Gastroesophageal sphincter (tissue), 4 donors: ENCODE measurements at regions not wholly inside any gene's neighbourhood (a gene's known extent, or its start where the extent isn't known, plus 50 kb on each side); places are given as distances from the start of the nearest gene placed in this dataset.

ENCODE experiments used
- ATAC-seq: fragments of 150-250 bp; one replicate; pipeline ENCODE4 v1.9.1; 2016; ENCODE audit warnings: mild to moderate bottlenecking, moderate library complexity
- H3K27ac ChIP-seq, 4 donors: fragments of 200-600 bp; sonication (generic) in 3 of 4; 1 replicate in 3 of 4; 2 replicates in 1 of 4; pipeline ENCODE4 v1.5.1; 2016 to 2019
- H3K27me3 ChIP-seq: fragments of 200-600 bp; sonication (generic); one replicate; pipeline ENCODE4 v1.5.1; 2019
- H3K36me3 ChIP-seq, 2 donors: fragments of 200-600 bp; sonication (generic); one replicate each; pipeline ENCODE4 v1.5.1; 2019; ENCODE audit warnings: control low read depth in 1 of 2
- H3K4me1 ChIP-seq, 3 donors: fragments of 200-600 bp; sonication (generic); 1 replicate in 2 of 3; 2 replicates in 1 of 3; pipeline ENCODE4 v1.5.1; 2016 to 2019; ENCODE audit warnings: control low read depth in 2 of 3
- H3K4me3 ChIP-seq, 2 donors: fragments of 200-600 bp; sonication (generic); one replicate each; pipeline ENCODE4 v1.5.1; 2019; ENCODE audit warnings: mild to moderate bottlenecking in 1 of 2, moderate library complexity in 1 of 2
- H3K9me3 ChIP-seq, 3 donors: fragments of 200-600 bp; sonication (generic); one replicate each; pipeline ENCODE4 v1.5.1; 2017 to 2019; ENCODE audit warnings: control low read depth in 2 of 3
- EP300 ChIP-seq: sonication (generic); formaldehyde crosslinking; IDR thresholded peaks from one replicate; pipeline ENCODE4 v1.6.1; 2017; ENCODE audit warnings: antibody characterized with exemption, mild to moderate bottlenecking
- POLR2A ChIP-seq, 2 donors: fragments of 450-650 bp; IDR thresholded peaks; one replicate each; pipeline ENCODE4 v1.6.1; 2017; ENCODE audit warnings: antibody characterized with exemption in 2 of 2, mild to moderate bottlenecking in 2 of 2, moderate library complexity in 1 of 2
- POLR2AphosphoS5 ChIP-seq: sonication (generic); formaldehyde crosslinking; IDR thresholded peaks from one replicate; pipeline ENCODE4 v1.6.1; 2017; ENCODE audit warnings: antibody characterized with exemption
- WGBS, 2 donors: methylation state at CpG; one replicate each; pipeline ENCODE4 v1.1.5; 2018; ENCODE audit warnings: low coverage in 1 of 2; 5-methylcytosine and 5-hydroxymethylcytosine counted together
- TF ChIP-seq, protein P1 (sequence below), 4 experiments: fragments of 200-600 bp in 2 of 4; fragments of 450-650 bp in 2 of 4; sonication (generic) in 1 of 4; IDR thresholded peaks; one replicate each; pipeline ENCODE4 v1.5.1; 2017 to 2019; ENCODE audit warnings: antibody characterized with exemption in 4 of 4, mild to moderate bottlenecking in 2 of 4, moderate library complexity in 2 of 4

DNA sequence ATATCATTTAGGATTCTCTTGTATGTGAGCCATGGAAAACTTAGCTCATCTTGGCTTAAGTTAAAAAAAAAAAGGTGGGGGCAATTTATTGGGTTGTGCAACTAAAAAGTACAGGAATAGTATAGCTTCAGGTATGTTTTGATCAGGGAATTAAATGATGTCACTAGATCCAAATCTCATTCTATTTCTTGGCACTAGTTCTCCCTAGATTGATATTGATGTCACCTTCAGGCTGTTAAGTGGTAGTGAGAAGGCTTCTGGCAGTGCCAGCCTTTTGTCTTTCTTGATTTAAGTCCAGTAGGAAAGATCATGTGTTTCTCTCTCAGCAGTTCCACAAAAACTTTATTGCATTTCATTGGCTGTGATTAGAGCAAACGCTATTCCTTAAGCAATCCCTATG is 65.0 kb upstream of the ZBED5 start:
- no peak overlapping the region for H3K4me3 ChIP-seq
- no peaks in the 10 kb centered on the region for H3K36me3 ChIP-seq
- 25 to 67% methylated on average over 1 of the region's 1 CpG for WGBS, 2 donors
- no peaks in the 10 kb centered on the region for H3K9me3 ChIP-seq
- TF ChIP-seq POLR2AphosphoS5 (no peak), EP300 (no peak), POLR2A (IDR thresholded peaks at IDR 0.05) (no peak)
- TF ChIP-seq, protein P1, sequence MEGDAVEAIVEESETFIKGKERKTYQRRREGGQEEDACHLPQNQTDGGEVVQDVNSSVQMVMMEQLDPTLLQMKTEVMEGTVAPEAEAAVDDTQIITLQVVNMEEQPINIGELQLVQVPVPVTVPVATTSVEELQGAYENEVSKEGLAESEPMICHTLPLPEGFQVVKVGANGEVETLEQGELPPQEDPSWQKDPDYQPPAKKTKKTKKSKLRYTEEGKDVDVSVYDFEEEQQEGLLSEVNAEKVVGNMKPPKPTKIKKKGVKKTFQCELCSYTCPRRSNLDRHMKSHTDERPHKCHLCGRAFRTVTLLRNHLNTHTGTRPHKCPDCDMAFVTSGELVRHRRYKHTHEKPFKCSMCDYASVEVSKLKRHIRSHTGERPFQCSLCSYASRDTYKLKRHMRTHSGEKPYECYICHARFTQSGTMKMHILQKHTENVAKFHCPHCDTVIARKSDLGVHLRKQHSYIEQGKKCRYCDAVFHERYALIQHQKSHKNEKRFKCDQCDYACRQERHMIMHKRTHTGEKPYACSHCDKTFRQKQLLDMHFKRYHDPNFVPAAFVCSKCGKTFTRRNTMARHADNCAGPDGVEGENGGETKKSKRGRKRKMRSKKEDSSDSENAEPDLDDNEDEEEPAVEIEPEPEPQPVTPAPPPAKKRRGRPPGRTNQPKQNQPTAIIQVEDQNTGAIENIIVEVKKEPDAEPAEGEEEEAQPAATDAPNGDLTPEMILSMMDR (IDR thresholded peaks at IDR 0.05): no peak
- H3K27ac ChIP-seq: no peak overlapping the region
- H3K27me3 ChIP-seq: no peaks in the 10 kb centered on the region
- ATAC-seq: no peak
- H3K4me1 ChIP-seq: peaks cover 0 to 12% (median 0%) of the 10 kb centered on the region in 3 donors

DNA sequence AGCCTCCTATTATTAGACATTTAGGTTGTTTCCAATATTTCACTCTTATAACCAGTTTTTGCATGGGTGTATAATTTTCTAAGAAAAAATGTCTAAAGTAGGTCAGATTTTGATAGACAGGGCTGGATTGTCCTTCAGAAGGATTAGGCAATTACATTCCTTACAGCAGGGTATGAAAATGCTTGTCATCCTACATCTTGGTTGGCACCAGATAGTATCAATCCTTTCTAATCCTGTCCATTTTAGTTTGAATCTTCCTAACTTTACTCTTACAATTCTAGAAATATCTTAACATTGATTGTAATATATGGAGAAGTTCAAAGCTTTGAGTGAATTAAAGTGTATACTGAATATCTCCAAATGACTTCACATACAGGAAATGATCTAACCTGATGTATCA is 63.0 kb upstream of the ZBED5 start:
- no peak for ATAC-seq
- Histone ChIP-seq H3K4me1 (no peaks in the 10 kb centered on the region), H3K36me3 (no peaks in the 10 kb centered on the region), H3K27me3 (no peaks in the 10 kb centered on the region), H3K4me3 (no peak overlapping the region), H3K27ac (no peak overlapping the region), H3K9me3 (no peaks in the 10 kb centered on the region)
- no peak for TF ChIP-seq EP300

GRCh38 chr11:10920205-10920604 is 62.4 kb upstream of the ZBED5 start:
- TF ChIP-seq POLR2AphosphoS5 (no peak), POLR2A (IDR thresholded peaks at IDR 0.05) (no peak), EP300 (no peak)
- TF ChIP-seq, protein P1 (IDR thresholded peaks at IDR 0.05): no peak
- 22 to 83% methylated on average over 1 of the region's 1 CpG for WGBS, 2 donors
- Histone ChIP-seq H3K36me3 (no peaks in the 10 kb centered on the region), H3K27ac (no peak overlapping the region), H3K9me3 (no peaks in the 10 kb centered on the region), H3K27me3 (no peaks in the 10 kb centered on the region), H3K4me3 (no peak overlapping the region), H3K4me1 (no peaks in the 10 kb centered on the region)
- no peak for ATAC-seq

- Histone ChIP-seq H3K27me3 (no peaks in the 10 kb centered on the region), H3K4me3 (no peak overlapping the region), H3K27ac (no peak overlapping the region), H3K9me3 (no peaks in the 10 kb centered on the region), H3K36me3 (no peaks in the 10 kb centered on the region), H3K4me1 (no peaks in the 10 kb centered on the region)
- 80 to 82% methylated on average over 1 of the region's 1 CpG for WGBS, 2 donors
- ATAC-seq: no peak
- TF ChIP-seq, protein P1 (IDR thresholded peaks at IDR 0.05): no peak
- TF ChIP-seq POLR2AphosphoS5 (no peak), POLR2A (IDR thresholded peaks at IDR 0.05) (no peak), EP300 (no peak)
Measured at GRCh38 chr11:10918698-10919097, 60.8 kb upstream of the ZBED5 start.

GRCh38 chr11:10918275-10918674 is 60.4 kb upstream of the ZBED5 start:
- Histone ChIP-seq H3K4me1 (peaks cover 0 to 4% (median 0%) of the 10 kb centered on the region in 3 donors), H3K27me3 (no peaks in the 10 kb centered on the region), H3K27ac (no peak overlapping the region), H3K36me3 (no peaks in the 10 kb centered on the region), H3K4me3 (no peak overlapping the region), H3K9me3 (no peaks in the 10 kb centered on the region)
- ATAC-seq: no peak
- TF ChIP-seq, protein P1 (IDR thresholded peaks at IDR 0.05): no peak
- TF ChIP-seq POLR2A (IDR thresholded peaks at IDR 0.05): no peak
- no peak for TF ChIP-seq EP300
- no peak for TF ChIP-seq POLR2AphosphoS5
- WGBS, 2 donors: 93 to 100% methylated on average over 1 of the region's 1 CpG
